ENCODE measurements at regions not wholly inside any gene's neighbourhood (a gene's known extent, or its start where the extent isn't known, plus 50 kb on each side); places are given as distances from the start of the nearest gene placed in this dataset.

DNA sequence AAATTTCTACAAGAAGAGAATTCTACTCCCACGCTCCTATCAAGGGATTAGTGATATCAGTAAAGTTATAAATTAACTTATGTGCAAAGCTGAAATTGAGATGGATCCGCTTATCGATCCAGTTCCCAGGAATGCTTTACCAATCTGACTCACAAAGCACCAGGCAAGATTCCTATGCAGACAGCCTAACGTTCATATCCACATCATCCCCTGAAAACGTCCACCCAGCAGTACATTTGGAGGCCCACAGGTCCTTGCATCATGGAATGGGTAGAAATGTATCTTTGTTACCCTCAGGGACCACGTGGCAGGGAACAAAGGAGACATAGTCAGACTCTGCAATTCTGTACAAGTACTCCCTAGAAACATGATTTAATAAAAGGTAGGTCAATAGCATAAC, 147.4 kb downstream of the ESM1 start:
- TF ChIP-seq EP300 (IDR thresholded peaks at IDR 0.05), result no peak
- TF ChIP-seq, protein P1, sequence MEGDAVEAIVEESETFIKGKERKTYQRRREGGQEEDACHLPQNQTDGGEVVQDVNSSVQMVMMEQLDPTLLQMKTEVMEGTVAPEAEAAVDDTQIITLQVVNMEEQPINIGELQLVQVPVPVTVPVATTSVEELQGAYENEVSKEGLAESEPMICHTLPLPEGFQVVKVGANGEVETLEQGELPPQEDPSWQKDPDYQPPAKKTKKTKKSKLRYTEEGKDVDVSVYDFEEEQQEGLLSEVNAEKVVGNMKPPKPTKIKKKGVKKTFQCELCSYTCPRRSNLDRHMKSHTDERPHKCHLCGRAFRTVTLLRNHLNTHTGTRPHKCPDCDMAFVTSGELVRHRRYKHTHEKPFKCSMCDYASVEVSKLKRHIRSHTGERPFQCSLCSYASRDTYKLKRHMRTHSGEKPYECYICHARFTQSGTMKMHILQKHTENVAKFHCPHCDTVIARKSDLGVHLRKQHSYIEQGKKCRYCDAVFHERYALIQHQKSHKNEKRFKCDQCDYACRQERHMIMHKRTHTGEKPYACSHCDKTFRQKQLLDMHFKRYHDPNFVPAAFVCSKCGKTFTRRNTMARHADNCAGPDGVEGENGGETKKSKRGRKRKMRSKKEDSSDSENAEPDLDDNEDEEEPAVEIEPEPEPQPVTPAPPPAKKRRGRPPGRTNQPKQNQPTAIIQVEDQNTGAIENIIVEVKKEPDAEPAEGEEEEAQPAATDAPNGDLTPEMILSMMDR (IDR thresholded peaks at IDR 0.05), result no peak
- TF ChIP-seq POLR2AphosphoS5 (IDR thresholded peaks at IDR 0.05), result no peak
- TF ChIP-seq POLR2A (IDR thresholded peaks at IDR 0.05), result no peak
